NCI-H748 (cell line): ENCODE measurements at regions not wholly inside any gene's neighbourhood (a gene's known extent, or its start where the extent isn't known, plus 50 kb on each side); places are given as distances from the start of the nearest gene placed in this dataset.
"Not testable (repeated sequence)": the region's sequence is repeated elsewhere in the genome, so short reads cannot be mapped to it uniquely, and the experiment has no call there.

ENCODE experiments used
- DNase-seq: peaks from one replicate; lab custom pipeline; 2025; ENCODE audit not compliant: unreplicated experiment; lab: John Stamatoyannopoulos, UW

GRCh38 chr18:5721924-5722323 lies 173.4 kb downstream of the TMEM200C start:
- DNase-seq = no peak

DNA sequence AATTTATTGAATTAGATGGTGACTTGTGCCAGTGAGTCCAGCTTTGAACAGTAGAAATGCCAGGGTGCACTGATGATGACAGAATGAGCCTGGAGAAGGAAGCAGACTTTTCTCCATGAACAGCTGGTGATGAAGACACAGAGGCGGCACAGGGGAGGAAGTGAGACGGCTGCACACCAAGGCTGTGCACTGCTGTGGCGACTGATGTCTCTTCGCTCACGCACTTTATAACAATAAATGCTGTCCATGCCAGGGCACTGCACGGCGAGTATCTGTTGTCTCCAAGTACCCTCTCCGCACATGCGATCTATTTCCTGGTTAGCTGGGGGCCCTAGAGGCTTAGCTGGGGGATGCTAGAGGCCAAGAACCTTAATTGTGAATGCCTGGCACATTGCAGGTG lies 175.2 kb downstream of the TMEM200C start:
- no peak for DNase-seq

DNA sequence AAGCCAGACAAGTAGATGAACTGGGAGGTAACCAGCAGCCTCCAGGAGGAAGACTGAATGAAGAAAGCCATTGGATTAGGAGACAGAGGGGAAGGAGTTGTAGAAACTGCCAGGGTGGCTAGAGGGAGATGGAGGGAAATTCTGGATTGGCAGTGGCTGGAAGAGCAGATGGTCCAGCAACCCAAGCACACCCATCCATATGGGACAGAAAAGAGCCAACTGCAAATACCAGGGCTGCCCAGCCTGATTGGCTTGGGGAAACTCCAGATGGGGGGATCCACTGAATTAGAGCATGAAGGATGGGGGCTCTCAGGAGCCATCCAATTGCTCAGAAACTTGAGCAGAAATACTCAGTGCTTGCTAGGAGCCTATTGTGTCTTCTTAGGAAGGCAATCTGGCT lies 173.5 kb upstream of the EPB41L3 start:
- DNase-seq = no peak

- no peak for DNase-seq
These were observed 166.9 kb upstream of the EPB41L3 start for GRCh38 chr18:5710676-5711075.

- DNase-seq = no peak
These were observed 166.4 kb upstream of the EPB41L3 start for GRCh38 chr18:5710235-5710634.

- no peak for DNase-seq
These were observed 165.8 kb upstream of the EPB41L3 start for GRCh38 chr18:5709476-5710095.

DNA sequence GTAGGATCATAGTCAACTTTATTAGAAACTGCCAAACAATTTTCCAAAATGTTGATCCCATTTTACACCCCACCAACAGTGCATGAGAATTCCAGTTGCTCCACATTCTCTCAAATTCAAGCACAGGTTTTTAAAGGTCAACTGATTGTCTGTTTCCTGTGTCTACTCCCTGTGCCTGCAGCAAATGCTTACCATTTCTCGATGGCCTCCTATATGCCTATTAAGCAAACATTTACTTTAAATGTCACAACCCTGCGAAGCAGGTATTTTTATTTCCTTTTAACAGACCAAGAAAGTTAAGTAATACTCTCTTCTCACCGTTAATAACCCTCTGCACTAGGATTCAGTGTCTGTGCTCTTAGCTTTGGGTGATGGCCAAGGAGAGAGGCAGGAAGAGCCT lies 163.8 kb upstream of the EPB41L3 start:
- no peak for DNase-seq

DNA sequence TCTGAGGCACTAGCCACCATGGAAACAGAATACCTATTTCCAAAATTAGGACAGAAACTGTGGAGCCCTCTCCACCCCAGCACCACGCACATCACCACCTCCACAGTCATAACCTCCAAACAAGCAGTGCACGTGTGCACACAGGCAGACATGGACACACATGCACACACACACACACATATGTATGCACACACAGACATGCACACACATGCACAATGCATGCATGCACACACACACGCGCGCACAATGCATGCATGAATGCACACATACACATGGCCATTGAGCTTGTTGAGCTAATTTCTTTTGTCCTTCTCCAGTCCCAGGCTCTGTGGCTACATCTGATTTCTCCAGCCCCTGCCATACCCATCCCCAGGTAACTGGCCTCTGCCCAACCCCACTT lies 161.6 kb upstream of the EPB41L3 start:
- no peak for DNase-seq

- no peak for DNase-seq
These were observed 161.1 kb upstream of the EPB41L3 start for GRCh38 chr18:5704847-5705246.

GRCh38 chr18:5702016-5702415 lies 158.2 kb upstream of the EPB41L3 start:
- DNase-seq = not testable (repeated sequence)

GRCh38 chr18:5693699-5694294 lies 150.0 kb upstream of the EPB41L3 start:
- DNase-seq = no peak

- DNase-seq = no peak
These were observed 135.1 kb upstream of the EPB41L3 start for GRCh38 chr18:5678779-5679406.

GRCh38 chr18:5678278-5678677 lies 134.5 kb upstream of the EPB41L3 start:
- DNase-seq = no peak

DNA sequence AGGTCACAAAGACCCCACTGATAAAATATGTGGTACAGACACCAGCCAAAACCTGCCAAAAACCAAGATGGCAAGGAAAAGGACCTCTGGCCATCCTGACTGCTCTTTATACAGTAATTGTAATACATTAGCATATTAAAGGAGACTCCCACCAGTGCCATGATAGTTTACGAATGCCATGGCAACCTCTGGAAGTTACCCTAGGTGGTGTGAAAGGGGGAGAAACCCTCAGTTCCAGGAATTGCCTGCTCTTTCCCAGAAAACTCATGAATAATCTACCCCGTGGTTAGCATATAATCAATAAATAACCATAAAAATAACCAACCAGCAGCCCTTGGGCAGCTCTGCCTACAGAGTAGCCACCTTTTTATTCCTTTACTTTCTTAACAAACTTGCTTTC lies 129.8 kb upstream of the EPB41L3 start:
- no peak for DNase-seq

DNA sequence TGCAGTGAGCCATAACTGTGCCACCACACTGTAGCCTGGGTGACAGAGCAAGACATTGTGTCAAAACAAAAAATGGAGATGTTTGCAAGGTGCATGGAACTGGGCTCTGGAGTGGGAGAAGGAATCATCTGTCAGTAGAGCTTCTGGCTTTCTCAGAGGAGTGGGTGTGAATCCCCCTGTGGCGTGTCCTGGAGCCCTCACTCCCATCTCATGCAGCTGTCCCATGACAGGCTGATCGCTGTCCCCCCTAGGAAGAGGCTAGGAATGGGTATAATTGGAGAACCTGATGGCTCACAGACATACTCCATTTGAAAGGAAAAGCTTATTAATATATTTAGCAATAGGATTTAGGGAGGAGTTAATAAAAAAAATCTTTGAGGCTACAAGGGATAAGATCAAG lies 125.8 kb upstream of the EPB41L3 start:
- DNase-seq = no peak

DNA sequence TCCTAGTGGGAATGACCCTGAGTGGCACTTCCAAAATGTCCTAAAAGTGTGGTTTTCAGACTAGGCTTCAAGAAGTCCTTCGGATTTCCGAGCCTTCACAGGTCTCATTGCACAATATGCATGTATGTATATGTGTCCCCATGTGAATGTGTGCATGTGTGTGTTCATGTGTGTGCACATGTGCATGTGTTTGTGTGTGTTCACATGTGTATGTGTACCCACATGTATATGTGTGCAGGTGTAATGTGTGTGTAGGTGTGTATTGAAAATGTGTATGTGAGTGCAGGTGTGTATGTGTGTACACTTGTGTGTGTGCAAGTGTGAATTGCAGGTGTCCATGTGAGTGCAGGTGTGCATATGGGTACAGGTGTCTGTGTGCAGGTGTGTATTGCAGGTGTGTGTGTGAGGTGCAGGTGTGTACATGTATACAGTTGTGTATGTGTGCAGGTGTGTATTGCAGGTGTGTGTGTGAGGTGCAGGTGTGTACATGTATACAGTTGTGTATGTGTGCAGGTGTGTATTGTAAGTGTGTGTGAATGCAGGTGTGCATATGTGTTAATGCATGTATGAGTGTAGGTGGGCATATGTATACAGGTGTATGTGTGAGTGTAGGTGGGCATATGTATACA lies 124.4 kb upstream of the EPB41L3 start:
- no peak for DNase-seq

DNA sequence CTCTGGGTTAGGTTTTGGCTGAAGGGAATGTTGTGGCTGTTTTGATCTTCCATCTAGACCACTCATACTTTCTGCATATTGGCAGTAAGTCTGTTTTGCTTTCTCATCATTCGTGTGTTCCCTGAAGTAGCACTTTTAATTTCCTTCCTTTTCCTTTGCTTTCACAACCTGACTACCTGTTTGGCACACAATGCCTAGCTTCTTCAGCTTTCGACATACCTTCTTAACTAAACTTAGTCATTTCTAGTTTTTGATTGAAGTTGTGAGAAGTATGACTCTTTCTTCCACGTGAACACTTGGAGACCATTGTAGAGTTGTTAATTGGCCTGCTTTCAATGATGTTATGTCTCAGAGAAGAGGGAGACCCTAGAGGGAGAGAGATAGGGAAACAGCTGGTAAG lies 123.6 kb upstream of the EPB41L3 start:
- DNase-seq = no peak

DNA sequence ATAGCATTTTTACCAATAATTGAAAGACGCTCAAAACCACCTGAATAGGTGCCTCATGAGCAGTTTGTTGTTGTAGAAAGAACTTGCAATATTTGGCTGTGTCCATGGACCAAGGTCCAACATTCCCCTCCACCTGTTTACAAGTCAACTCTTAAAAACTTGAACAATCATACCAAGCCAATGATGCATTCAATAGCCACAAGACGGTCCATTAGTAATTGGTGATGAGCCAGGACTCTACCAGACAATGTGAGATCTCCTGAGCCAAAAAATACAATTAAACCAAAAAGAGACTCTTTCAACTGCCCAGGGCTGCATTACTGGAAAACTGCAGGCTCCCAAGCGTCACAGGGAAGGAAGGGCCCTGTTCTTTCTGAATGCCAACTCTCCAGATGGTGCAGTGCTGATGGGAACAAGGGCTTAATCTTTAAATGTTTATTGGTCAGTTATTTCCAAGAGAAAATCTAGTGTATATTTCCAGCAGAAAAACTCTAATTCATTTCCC lies 118.8 kb upstream of the EPB41L3 start:
- DNase-seq = no peak

GRCh38 chr18:5661179-5661578 lies 117.4 kb upstream of the EPB41L3 start:
- no peak for DNase-seq

- DNase-seq = no peak
These were observed 110.0 kb upstream of the EPB41L3 start for GRCh38 chr18:5653802-5654201.

DNA sequence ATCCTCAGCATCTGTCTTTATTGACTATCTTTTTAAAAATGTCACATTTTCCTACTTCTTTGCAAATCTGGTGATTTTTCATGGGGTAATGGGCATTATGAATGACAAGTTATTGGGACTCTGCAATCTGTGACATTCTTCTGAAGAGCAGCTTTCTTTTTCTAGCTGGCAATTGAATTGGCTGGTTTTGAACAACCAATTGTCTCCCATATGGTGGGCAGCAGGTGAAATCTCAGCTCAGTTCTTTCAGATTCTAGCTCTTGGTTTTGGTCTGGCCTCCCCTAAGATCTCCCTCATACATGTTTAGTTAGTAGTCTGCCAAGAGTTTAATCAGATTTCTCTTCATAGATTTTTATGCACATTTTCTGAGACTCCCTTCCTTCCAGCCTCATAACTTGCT lies 107.9 kb upstream of the EPB41L3 start:
- DNase-seq = no peak

- no peak for DNase-seq
These were observed 105.6 kb upstream of the EPB41L3 start for GRCh38 chr18:5649439-5649838.
